GM18502 (cell line): ENCODE measurements at regions not wholly inside any gene's neighbourhood (a gene's known extent, or its start where the extent isn't known, plus 50 kb on each side); places are given as distances from the start of the nearest gene placed in this dataset.
"Not testable (repeated sequence)": the region's sequence is repeated elsewhere in the genome, so short reads cannot be mapped to it uniquely, and the experiment has no call there.

ENCODE experiments used
- ATAC-seq: cut with Tn5 transposase; IDR thresholded peaks from one replicate; pipeline ENCODE4 v1.9.1; 2021; ENCODE audit warnings: mild to moderate bottlenecking; ENCODE audit not compliant: unreplicated experiment, poor library complexity

DNA sequence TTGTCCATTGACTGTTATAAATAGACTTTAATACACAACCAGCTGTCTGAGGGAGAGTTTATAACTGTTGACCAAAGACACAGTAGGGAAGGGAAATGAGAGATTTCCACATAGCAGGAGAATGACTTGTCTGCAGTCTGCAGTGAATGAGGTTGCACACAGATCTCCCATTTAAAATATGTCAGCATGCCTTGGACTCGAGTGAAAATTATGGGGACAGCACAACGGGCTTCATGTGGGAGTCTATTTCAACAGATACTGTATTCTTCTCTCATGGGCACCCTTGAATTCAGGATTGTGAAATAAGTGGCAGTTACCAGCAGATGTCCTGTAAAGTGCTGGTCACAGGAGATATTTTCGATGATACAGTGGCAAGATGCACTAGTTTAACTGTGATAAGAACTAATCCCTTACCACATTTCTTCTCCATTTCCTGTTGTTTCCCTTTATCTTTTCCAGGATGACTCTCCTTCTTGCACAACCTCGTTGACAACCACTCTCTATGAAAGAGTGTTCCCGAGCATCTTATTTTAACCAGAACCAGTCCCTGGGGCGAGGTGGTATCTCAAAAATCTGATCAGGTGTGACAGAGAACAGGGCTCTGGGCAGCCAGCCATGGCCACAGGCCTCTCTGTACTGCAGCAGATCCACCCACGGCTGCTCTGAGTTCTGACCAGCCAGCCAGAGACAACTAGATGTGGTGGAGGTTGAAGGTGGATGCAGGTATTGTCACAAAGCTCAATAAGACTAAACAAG, 51.5 kb upstream of the MAP3K1 start:
- no peak for ATAC-seq

DNA sequence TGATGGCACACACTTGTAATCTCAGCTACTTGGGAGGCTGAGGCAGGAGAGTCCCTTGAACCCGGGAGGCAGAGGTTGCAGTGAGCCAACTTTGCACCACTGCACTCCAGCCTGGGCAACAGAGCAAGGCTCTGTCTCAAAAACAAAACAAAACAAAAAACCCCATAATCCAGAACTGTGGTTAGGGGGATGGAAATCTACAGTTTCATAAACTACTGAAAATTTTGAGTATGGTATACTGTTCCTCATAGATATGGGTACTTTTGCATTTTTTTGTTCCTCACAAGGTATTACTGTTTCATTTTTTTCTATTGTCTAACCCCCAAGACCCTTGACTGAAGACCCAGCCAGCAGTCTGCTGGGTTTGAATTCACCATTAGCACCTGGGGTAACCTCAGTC, 52.2 kb upstream of the MAP3K1 start:
- no peak for ATAC-seq

DNA sequence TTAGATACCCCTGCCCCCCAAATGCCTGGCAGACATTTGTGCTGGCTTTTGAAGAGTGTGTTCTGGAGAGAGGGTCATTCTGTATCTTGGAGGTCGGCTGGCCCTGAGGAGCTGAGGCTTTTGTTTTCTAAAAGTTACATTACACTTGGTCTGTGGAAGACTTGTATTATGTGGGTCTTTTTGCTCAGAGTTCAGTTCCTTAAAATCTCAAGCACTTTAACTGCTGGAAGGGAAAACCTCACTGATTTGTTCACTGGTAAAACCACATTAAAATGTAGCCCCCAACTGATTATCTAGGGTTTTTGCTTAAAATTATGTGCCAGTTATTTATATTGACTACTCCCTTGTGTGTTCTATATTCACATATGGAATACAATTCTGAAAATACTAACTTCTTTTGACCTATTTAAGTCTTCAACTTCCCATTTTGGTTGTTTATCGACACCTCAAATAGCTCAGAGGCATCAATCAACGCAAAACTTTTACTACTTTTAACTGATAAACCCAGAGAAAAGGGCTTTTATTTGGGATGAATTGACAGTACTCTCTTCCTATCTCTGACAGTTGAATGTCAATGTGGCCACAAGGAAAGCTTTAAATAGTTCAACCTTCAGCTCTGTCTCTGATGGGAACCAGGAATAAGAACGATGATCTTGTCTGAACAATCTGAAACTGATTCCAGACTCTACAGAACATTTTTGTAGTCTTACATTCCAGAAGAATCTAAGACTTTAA, 54.0 kb upstream of the MAP3K1 start:
- no peak for ATAC-seq

DNA sequence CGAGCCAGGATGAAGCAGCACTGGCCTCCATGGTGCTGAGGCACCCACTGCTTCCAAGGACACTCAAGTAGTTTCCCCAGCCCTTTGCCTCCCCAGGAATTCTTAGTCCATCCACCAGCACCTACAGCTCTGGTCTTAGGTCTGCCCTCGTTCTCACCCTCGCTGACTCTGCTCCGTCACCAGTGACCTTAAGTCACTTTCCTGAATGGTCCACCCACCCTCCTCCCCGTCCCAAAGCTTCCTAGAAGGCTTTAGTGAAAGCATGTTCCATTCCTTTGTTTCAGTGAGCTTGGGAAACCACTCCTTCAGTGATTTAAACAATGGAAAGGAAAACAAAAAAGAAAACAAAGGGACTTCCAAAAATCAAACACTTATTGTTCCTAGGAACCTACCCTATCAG, 54.6 kb upstream of the MAP3K1 start:
- no peak for ATAC-seq

DNA sequence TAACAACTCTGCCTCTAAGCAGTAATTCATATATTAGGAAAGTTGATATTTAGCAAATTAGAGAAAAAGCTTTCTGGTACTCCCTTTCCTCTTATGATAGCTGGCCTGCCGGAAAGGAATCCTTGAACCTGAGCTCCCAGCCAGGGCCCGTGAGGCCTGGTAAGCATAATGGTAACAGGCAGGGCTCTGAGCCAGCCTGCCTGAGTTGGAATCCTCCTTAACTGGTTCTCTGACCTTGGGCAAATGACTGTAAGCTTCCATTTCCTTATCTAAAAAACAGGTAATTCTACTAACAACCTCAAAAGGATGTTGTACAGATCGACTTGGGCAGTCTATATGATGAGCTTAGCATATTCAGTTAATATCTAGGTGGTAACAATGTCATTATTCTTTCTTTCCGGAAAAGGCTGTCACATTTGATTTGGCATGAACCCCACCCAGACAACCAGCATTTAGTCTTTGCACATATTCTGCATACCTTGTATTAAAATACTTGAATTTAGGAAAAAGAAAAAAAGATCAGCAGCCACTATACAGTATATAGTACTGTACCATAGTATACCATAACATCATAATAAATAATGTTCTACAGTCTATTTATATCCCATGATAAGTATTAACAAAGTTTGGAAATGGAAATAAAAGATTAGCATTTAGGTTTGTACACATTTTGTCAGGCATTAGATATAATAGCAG, 55.7 kb upstream of the MAP3K1 start:
- no peak for ATAC-seq

DNA sequence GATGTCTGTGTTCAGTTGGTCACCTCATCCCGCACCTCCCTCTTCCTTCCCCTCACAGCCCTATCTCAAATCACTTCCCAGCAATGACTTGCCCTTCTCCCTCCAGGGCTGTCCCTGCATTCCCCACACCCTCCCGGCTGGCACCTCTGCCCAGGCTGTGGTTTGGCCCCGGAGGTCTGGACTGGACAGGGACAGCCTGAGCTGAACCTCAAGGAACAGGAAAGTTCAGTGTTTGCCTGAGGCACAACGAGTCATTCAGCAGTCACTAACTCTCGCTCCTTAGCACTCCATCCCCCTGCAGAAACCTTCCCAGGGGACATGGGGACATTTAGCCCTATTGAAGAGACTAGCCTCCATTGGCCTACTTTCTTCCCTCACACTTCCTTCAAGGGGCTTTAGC, 58.3 kb upstream of the MAP3K1 start:
- ATAC-seq = no peak

DNA sequence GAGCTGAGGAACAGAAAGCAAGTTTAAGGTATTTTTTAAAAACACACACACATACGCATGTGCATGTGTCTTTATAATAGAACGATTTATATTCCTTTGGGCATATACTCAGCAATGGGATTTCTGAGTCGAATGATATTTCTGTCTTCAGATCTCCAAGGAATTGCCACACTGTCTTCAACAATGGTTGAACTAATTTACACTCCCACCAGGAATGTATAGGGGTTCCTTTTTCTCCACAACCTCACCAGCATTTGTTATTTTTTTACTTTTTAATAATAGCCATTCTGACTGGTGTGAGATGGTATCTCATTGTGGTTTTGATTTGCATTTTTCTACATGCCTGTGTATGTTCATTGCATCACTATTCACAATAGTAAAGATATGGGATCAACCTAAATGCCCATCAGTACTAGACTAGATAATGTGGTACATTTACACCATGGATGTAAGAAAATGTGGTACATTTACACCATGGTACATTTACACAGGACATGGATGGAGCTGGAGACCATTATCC, 60.3 kb upstream of the MAP3K1 start:
- ATAC-seq = no peak

DNA sequence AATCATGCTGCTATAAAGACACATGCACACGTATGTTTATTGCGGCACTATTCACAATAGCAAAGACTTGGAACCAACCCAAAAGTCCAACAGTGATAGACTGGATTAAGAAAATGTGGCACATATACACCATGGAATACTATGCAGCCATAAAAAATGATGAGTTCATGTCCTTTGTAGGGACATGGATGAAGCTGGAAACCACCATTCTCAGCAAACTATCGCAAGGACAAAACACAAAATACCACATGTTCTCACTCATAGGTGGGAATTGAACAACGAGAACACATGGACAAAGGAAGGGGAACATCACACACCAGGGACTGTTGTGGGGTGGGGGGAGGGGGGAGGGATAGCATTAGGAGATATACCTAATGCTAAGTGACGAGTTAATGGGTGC, 61.8 kb upstream of the MAP3K1 start:
- not testable (repeated sequence) for ATAC-seq

DNA sequence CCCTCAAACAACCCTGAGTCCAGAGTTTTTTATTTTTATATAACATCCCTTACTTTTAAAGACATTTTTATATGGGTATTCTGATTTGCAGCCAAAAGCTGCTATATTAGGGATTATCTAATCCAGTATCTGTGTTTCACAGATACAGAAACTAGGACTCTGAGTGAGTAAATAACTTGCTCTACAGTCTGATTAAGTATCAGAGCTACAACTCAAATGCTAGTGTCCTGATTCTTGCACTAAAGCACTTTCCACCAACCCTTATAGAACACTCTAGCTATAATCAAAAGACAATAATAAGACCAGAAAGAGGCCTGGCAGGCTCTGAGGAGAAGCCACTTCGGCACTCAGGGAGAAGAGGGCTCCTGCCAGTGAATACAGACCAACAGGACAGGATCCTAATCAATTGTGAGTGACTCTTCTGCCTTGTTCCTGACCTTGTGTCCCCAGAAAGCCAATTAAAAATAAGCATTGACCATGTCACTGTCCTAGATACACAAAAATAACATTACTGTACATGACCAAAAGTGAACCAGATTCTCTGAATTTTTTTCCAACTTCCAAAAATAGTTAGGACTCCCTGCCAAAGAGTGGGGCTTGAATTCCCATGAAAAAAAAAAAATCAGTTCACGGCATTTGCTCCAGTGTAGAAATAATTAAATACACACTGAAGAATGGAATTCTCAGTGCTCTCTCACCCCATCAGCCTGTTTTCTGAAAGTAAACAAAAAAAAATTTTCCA, 63.6 kb upstream of the MAP3K1 start:
- no peak for ATAC-seq

DNA sequence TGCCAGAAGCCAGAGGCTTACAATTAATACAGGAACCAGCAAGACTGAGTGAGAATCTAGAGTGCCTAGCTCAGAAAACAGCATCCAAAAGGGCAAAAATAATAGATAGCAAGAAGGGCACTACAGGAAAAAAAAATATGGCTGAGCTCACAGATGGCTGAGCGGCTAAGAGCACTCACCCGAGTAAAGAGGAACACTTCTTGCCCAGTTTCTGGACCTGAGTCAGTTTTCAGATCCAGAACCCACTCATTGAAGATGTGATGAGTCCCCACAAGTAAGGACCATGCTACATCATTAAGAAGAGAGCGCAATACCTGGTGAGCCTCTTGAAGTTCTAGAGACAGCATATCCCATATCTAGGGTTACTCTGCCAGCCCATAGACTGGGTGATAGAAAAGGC, 65.5 kb upstream of the MAP3K1 start:
- ATAC-seq = no peak

DNA sequence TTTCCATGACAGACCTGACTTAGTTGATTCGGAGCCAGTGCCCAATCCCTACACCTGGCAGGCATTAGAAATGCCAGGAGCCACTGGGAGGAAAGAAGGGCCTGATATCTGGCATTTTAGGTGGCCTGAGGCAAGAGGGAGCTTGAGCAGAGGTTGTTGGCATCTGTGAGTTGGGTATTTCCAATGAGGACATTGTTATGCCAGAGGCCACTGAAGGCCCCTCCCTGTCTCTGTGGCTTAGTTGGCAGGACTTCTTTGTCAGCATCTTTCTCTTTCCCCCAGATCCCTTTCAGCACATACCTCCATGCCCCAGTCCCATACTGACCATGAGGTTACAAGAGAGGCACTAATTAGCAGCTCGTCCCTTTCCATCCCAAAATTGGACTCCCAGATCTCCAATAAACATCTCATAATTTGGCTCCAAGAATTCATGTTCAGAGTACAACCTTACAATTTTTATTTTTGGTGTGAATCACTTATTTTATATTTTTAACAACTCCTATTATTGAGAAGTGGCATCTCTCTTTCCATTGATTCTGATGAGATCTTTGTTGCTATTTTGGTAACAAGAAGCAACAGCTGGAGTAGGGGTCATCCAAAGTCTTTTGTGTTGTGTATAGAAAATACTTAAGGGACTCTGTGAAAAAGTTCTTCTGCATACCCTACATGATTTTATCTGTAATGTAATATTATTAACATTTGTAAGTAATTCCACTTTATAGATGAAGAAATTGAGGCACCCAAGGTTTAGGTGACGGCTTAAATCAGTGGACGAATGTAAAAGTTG, 68.6 kb upstream of the MAP3K1 start:
- no peak for ATAC-seq

DNA sequence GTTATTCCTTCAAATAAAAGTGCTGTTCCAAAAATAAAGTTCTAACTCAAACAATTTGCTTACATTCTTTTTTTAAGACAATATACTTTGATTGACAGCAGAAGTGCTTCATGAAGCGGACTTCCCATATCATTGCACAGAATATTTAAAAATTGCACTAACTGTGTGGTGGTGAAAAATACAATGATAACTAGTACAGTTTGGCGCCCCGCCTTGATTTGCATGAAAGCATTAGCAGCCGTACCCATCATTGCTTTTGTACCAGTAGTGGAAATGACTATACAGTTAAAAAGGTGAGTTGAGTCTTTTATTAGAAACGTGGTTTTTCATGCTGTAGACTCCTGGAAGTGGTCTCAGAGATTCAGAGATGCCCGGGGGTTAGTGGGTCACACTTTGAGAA, 69.5 kb upstream of the MAP3K1 start:
- ATAC-seq = no peak

DNA sequence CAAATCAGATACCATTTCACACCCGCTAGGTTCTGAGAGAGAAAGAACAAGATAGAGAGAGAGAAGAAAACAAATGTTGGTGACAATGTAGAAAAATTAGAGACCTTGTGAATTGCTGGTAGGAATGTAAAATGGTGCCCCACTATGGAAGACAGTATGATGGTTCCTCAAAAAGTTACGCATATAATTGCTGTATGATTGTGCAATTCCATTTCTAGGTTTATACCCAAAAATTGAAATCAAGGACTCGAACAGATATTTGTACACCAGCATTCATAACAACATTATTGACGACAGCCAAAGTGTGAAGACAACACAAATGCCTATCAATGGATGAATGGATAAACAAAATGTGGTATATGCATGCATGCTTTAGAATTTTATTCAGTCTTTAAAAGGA, 74.5 kb upstream of the MAP3K1 start:
- ATAC-seq = no peak

DNA sequence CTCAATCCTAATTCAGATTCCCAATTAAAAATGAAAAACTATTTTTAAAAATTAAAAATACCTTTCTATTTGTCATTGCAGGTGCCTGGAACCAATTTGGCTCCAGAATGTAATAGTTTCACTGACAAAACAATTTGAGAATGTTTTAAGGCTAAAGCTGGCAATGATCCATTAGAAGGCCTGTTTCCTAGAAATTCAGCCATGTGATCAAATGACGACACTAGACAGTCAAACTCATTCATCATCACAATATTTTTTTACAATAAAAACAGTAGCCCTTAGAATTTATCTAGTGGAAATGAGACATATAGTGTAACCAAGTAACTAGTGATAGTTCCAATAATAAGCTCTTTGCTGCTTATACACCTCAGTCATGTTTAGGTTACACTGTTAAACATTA, 75.4 kb upstream of the MAP3K1 start:
- ATAC-seq = no peak

DNA sequence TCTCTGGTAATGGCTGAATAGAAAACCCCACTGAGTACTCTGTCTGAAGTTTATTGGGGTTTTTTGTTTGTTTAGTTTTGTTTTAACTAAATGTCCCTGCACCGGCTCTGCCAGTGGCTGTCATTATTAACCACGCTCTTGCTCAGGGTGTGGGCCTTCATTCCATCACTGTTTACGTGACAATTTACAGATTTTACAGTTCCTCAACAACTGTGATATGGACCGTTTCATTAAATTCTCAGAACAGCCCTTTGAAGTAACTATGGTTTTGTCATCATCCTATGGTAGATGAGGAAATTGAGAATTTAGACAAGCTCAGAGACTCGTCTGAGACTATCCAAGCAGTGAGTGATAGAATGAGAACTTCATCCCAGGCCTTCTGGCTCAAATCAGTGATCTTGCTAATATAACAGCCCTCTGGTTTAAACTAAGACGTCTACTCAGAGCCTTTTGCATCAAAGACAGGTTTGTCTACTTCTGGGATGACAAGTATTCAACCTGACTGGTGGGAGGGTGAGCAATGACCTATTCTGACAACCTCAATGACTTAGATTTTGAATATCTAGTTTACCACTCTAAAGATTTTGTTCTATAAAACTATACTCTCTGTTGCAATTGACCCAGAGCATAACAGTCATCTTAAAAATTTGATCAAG, 77.3 kb upstream of the MAP3K1 start:
- no peak for ATAC-seq

DNA sequence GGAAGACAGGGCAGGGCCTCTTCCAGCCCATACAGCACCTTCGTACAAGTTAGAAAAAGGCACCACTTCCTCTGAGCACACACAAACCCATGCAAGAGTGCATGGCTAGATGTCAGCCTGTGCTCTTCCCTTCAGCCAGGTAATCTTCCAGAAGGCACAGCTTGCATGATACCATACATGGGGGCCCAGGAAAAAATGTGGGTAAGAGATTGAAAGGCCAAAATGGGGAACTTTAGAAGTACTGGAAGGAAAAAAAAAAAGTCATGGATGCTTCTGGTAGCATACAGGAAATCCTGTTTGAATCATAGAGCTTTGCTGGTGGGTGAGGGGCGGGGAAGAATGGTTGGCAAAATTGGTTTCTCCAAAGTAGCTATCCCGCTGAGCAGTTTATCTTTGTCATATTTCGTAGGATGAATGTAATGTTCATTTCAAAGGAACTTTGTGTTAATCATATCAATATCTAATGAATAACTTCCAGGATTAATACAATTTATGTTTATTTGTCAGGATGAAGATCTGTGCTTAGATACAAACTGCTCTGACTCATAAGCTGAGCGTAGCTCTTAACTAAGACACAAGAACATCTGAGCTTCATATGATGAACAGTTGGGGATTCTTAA, 78.2 kb upstream of the MAP3K1 start:
- ATAC-seq = no peak

DNA sequence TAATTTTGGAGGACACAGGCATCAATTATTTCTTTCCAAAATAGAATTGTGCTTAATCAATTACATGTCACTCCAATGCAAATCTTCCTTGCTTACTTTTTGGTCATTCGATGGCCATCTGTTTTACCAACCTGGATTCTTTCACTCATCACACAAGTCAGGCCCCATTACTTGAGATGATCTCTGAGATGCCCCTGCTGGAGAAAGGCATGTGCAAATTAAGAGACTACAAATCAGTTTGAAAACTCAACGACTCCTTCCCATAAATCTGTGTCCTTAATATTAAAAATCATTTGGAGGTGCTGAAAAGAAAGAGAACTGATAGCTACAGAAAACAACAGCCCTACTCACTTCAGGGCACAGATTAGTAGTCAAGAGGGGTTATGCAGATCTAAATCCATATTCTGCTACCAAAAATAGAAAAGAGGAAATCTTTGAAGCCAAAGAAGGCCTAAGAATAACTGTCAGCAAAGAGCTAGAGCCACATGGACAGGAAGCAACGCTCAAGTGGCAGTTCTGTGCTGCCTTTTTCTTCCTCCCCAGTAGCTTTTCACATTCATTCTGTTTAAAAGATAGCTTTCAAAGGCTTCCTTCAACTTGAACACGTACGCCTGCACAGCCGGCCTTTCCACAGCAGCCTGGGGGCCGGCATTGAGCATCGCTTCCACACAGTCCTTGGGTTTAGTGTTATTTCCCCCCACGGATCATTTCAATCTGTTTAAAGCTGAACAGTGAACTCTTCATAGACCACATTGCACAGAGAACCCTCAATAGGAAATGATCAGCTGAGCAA, 79.3 kb upstream of the MAP3K1 start:
- no peak for ATAC-seq

DNA sequence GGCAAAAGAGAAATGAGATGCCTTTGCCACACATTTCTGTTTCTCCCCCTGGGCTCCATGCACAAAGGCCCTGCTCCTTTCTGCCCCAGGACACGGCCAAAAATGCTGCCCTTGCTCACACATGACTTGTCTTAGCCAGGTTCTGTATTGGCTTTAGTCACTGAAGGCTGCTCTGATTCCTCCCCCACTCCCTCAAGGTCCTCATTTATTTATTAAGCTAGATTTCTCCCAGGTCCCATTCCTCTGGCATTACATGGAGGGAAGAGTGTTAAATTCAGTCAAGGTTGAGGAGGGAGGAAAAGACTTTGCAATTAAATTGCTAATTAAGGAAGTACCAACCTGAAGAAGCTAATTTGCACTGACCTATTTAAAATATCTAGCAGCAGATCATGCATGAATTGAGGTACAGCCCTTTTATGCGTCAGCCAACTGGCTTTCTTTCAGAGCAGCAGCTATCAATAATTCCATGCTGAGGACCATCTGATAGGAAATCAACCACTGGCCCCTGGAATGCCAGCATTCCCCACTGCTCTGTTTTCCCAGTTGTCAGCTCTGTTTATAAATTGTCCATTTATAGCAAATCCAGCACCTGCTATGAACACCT, 81.2 kb upstream of the MAP3K1 start:
- no peak for ATAC-seq
